H9 (cell line): ENCODE measurements at regions not wholly inside any gene's neighbourhood (a gene's known extent, or its start where the extent isn't known, plus 50 kb on each side); places are given as distances from the start of the nearest gene placed in this dataset.

Experiments
- DNase-seq: peaks from one replicate; pipeline ENCODE4 v3.0.0-alpha.2; 2017
- H2AFZ ChIP-seq: one replicate; pipeline ENCODE4 v1.6.1; 2013; ENCODE audit warnings: mild to moderate bottlenecking, low read length, control low read depth, moderate library complexity
- H2AK5ac ChIP-seq: 2 replicates; pipeline ENCODE4 v1.6.1; 2013; ENCODE audit warnings: low read length, control low read depth, mixed read lengths; ENCODE audit not compliant: insufficient read length
- H2BK120ac ChIP-seq: one replicate; pipeline ENCODE4 v1.6.1; 2013; ENCODE audit warnings: low read depth, mild to moderate bottlenecking, low read length, control low read depth, inconsistent platforms; ENCODE audit not compliant: poor library complexity, severe bottlenecking
- H2BK12ac ChIP-seq: 2 replicates; pipeline ENCODE4 v1.6.1; 2013; ENCODE audit warnings: low read length, control low read depth, mixed read lengths, low read depth; ENCODE audit not compliant: insufficient read length
- H2BK15ac ChIP-seq: 2 replicates; pipeline ENCODE4 v1.6.1; 2013; ENCODE audit warnings: low read depth, low read length, control low read depth
- H2BK20ac ChIP-seq: one replicate; pipeline ENCODE4 v1.6.1; 2013; ENCODE audit warnings: low read depth, mild to moderate bottlenecking, low read length, control low read depth, inconsistent platforms; ENCODE audit not compliant: poor library complexity, severe bottlenecking
- H2BK5ac ChIP-seq: 2 replicates; pipeline ENCODE4 v1.6.1; 2013; ENCODE audit warnings: low read length, control low read depth, mixed read lengths; ENCODE audit not compliant: insufficient read length
- H3K14ac ChIP-seq: 2 replicates; pipeline ENCODE4 v1.6.1; 2013; ENCODE audit warnings: low read length, control low read depth; ENCODE audit not compliant: insufficient read depth
- H3K18ac ChIP-seq: 2 replicates; pipeline ENCODE4 v1.6.1; 2013; ENCODE audit warnings: low read depth, mild to moderate bottlenecking, mixed read lengths, low read length, control low read depth; ENCODE audit not compliant: insufficient read length
- H3K23ac ChIP-seq: 2 replicates; pipeline ENCODE4 v1.6.1; 2013; ENCODE audit warnings: low read length, control low read depth, mixed read lengths, low read depth; ENCODE audit not compliant: insufficient read length
- H3K23me2 ChIP-seq: 2 replicates; pipeline ENCODE4 v1.6.1; 2013; ENCODE audit warnings: low read depth, mild to moderate bottlenecking, mixed read lengths, low read length, control low read depth; ENCODE audit not compliant: insufficient read length, poor library complexity, severe bottlenecking
- H3K27ac ChIP-seq: 2 replicates; pipeline ENCODE4 v1.5.1; 2013; ENCODE audit warnings: low read length, control low read depth, mixed read lengths, low read depth; ENCODE audit not compliant: insufficient read length
- H3K27me3 ChIP-seq: 2 replicates; pipeline ENCODE4 v1.6.1; 2013; ENCODE audit warnings: low read length, control low read depth, inconsistent platforms; ENCODE audit not compliant: insufficient read depth
- H3K4ac ChIP-seq: 2 replicates; pipeline ENCODE4 v1.6.1; 2013; ENCODE audit warnings: low read depth, mild to moderate bottlenecking, control low read depth, inconsistent platforms, low read length, moderate library complexity
- H3K4me1 ChIP-seq: 2 replicates; pipeline ENCODE4 v1.6.1; 2013; ENCODE audit warnings: low read length, control low read depth, inconsistent platforms; ENCODE audit not compliant: insufficient read depth
- H3K4me2 ChIP-seq: 2 replicates; pipeline ENCODE4 v1.6.1; 2013; ENCODE audit warnings: low read length, control low read depth, mixed read lengths; ENCODE audit not compliant: insufficient read length, insufficient read depth
- H3K56ac ChIP-seq: 2 replicates; pipeline ENCODE4 v1.6.1; 2013; ENCODE audit warnings: low read depth, mild to moderate bottlenecking, mixed read lengths, low read length, control low read depth; ENCODE audit not compliant: insufficient read length
- H3K79me1 ChIP-seq: 2 replicates; pipeline ENCODE4 v1.6.1; 2013; ENCODE audit warnings: low read depth, mild to moderate bottlenecking, moderate library complexity, low read length, control low read depth, inconsistent platforms; ENCODE audit not compliant: insufficient read depth, poor library complexity, severe bottlenecking
- H3K79me2 ChIP-seq: 2 replicates; pipeline ENCODE4 v1.6.1; 2013; ENCODE audit warnings: low read length, control low read depth, inconsistent platforms; ENCODE audit not compliant: insufficient read depth
- H3K9ac ChIP-seq: 2 replicates; pipeline ENCODE4 v1.6.1; 2013; ENCODE audit warnings: low read length, control low read depth, mixed read lengths; ENCODE audit not compliant: insufficient read length; ENCODE audit errors: extremely low read depth
- H3K9me3 ChIP-seq: one replicate; pipeline ENCODE4 v1.6.1; 2013; ENCODE audit warnings: low read depth, low read length, inconsistent platforms; ENCODE audit not compliant: control insufficient read depth
- H3T11ph ChIP-seq: one replicate; pipeline ENCODE4 v1.6.1; 2013; ENCODE audit warnings: mild to moderate bottlenecking, low read length, control low read depth, inconsistent platforms
- H4K20me1 ChIP-seq: one replicate; pipeline ENCODE4 v1.6.1; 2013; ENCODE audit not compliant: control insufficient read depth, insufficient read length, insufficient read depth
- H4K5ac ChIP-seq: 2 replicates; pipeline ENCODE4 v1.6.1; 2013; ENCODE audit warnings: low read depth, mild to moderate bottlenecking, mixed read lengths, low read length, control low read depth; ENCODE audit not compliant: insufficient read length
- H4K8ac ChIP-seq: replicated peaks from 2 replicates; pipeline ENCODE4 v1.6.1; 2013; ENCODE audit warnings: low read length, control low read depth, mixed read lengths, low read depth; ENCODE audit not compliant: insufficient read length
- H4K91ac ChIP-seq: 2 replicates; pipeline ENCODE4 v1.6.1; 2013; ENCODE audit warnings: low read depth, mild to moderate bottlenecking, moderate library complexity, mixed read lengths, low read length, control low read depth; ENCODE audit not compliant: insufficient read length
- H3K27ac Mint-ChIP-seq, 3 experiments: 2 replicates in 2 of 3; 3 replicates in 1 of 3; pipeline ENCODE4 v1.8.0; 2020 to 2021; ENCODE audit warnings: mixed read lengths in 3 of 3, mild to moderate bottlenecking in 1 of 3, moderate library complexity in 1 of 3
- H3K27me3 Mint-ChIP-seq: 2 replicates; pipeline ENCODE4 v1.8.0; 2021; ENCODE audit warnings: low read depth, mild to moderate bottlenecking, moderate library complexity, mixed read lengths
- H3K36me3 Mint-ChIP-seq, 3 experiments: 2 replicates in 2 of 3; 3 replicates in 1 of 3; pipeline ENCODE4 v1.8.0; 2020 to 2021; ENCODE audit warnings: low read depth in 3 of 3, mixed read lengths in 3 of 3; ENCODE audit not compliant: insufficient read depth in 1 of 3
- H3K4me1 Mint-ChIP-seq, 2 experiments: 2 replicates each; pipeline ENCODE4 v1.8.0; 2020; ENCODE audit warnings: mixed read lengths in 2 of 2
- H3K4me3 Mint-ChIP-seq, 2 experiments: 2 replicates in 1 of 2; 3 replicates in 1 of 2; pipeline ENCODE4 v1.8.0; 2020 to 2021; ENCODE audit warnings: mild to moderate bottlenecking in 2 of 2, mixed read lengths in 2 of 2, moderate library complexity in 1 of 2
- H3K9me3 Mint-ChIP-seq, 2 experiments: 2 replicates in 1 of 2; 3 replicates in 1 of 2; pipeline ENCODE4 v1.8.0; 2020; ENCODE audit warnings: mild to moderate bottlenecking in 2 of 2, mixed read lengths in 2 of 2, moderate library complexity in 1 of 2
- CTCF ChIP-seq: fragments of 200-600 bp; sonication (generic); conservative IDR thresholded peaks from 3 replicates; pipeline ENCODE4 v1.8.0; 2021; ENCODE audit warnings: antibody characterized with exemption, mild to moderate bottlenecking
- WGBS: extraction: QIAGEN DNeasy Blood & Tissue Kit; methylation state at CpG from one replicate; pipeline ENCODE4 v1.1.7; 2013; ENCODE audit warnings: missing lambda C conversion rate, low lambda C conversion rate, mixed read lengths; ENCODE audit not compliant: insufficient read length; ENCODE audit errors: extremely low coverage; 5-methylcytosine and 5-hydroxymethylcytosine counted together

DNA sequence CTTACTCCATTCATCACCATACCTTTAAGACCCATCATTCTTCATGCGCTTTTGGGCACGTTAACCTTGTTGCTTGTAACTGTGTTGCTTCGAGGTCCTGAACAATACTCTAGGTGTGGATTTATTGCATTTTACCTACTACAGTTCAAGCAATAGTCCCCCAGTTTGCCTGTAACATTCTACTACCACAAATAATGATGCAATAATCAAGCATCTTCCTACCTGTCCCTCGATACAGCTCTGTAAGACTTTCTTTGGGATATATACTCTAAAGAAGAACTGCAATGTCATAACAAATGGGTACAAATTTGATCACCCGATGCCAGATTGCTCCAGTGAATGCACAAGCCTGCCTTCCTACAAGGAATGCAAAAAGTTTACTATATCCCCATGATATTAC, 1342.6 kb upstream of the GJE1 start:
- Mint-ChIP-seq H3K4me3 (no peak overlapping the region), H3K9me3 (no peaks in the 10 kb centered on the region; a peak in 1 of 5 replicates), H3K36me3 (no peaks in the 10 kb centered on the region), H3K4me1 (no peaks in the 10 kb centered on the region), H3K27me3 (no peaks in the 10 kb centered on the region), H3K27ac (no peak overlapping the region)
- Histone ChIP-seq H2BK5ac (no peak overlapping the region), H3K9me3 (no peaks in the 10 kb centered on the region), H3K27me3 (no peaks in the 10 kb centered on the region), H4K5ac (no peak overlapping the region), H3K14ac (no peak overlapping the region), H3K18ac (no peak overlapping the region), H4K91ac (no peak overlapping the region), H3K79me2 (no peaks in the 10 kb centered on the region), H3K56ac (no peak overlapping the region), H3K4me1 (no peaks in the 10 kb centered on the region), H2BK12ac (no peak overlapping the region), H3K79me1 (no peaks in the 10 kb centered on the region), H4K8ac (no peak overlapping the region), H3K23me2 (no peaks in the 10 kb centered on the region), H2BK15ac (no peak overlapping the region), H3K27ac (no peak overlapping the region), H3T11ph (no peak overlapping the region), H2BK120ac (no peak overlapping the region), H3K4me2 (no peak overlapping the region), H2AFZ (no peak overlapping the region), H3K9ac (no peak overlapping the region), H2BK20ac (no peak overlapping the region), H3K4ac (no peak overlapping the region), H2AK5ac (no peak overlapping the region), H4K20me1 (no peaks in the 10 kb centered on the region), H3K23ac (no peak overlapping the region)
- no peak for TF ChIP-seq CTCF
- WGBS, result no CpG with 5 or more reads among the region's 5 CpGs
- no peak for DNase-seq
